ENCODE measurements at regions not wholly inside any gene's neighbourhood (a gene's known extent, or its start where the extent isn't known, plus 50 kb on each side); places are given as distances from the start of the nearest gene placed in this dataset.

GRCh38 chr6:102662851-102663250 is 1269.3 kb downstream of the GRIK2 start (continued):
- no peak for TF ChIP-seq ELK3 (CRISPR knock-in tag; IDR thresholded peaks at IDR 0.05)
- TF ChIP-seq CLOCK (CRISPR knock-in tag; IDR thresholded peaks at IDR 0.05; ENCODE audit: borderline replicate concordance) = no peak
- no peak for TF ChIP-seq BRF2 (IDR thresholded peaks at IDR 0.05; ENCODE audit: borderline replicate concordance, insufficient read depth, insufficient read length)
- TF ChIP-seq ZNF175 (CRISPR knock-in tag; IDR thresholded peaks at IDR 0.05; ENCODE audit: low read depth) = no peak
- no peak for TF ChIP-seq TRIM24 (IDR thresholded peaks at IDR 0.05)
- TF ChIP-seq CREB5 (CRISPR knock-in tag; IDR thresholded peaks at IDR 0.05) = no peak
- no peak for TF ChIP-seq ZNF277 (CRISPR knock-in tag; IDR thresholded peaks at IDR 0.05; ENCODE audit: borderline replicate concordance)
